ENCODE measurements at regions not wholly inside any gene's neighbourhood (a gene's known extent, or its start where the extent isn't known, plus 50 kb on each side); places are given as distances from the start of the nearest gene placed in this dataset.
"Not testable (repeated sequence)": the region's sequence is repeated elsewhere in the genome, so short reads cannot be mapped to it uniquely, and the experiment has no call there.

GRCh38 chr7:65631236-65631635 is 241.6 kb upstream of the VKORC1L1 start:
- not testable (repeated sequence) for DNase-seq

- DNase-seq: not testable (repeated sequence)
Observed at GRCh38 chr7:65633587-65634404, 239.1 kb upstream of the VKORC1L1 start.

GRCh38 chr7:65638918-65639317 is 234.0 kb upstream of the VKORC1L1 start:
- DNase-seq: not testable (repeated sequence)

GRCh38 chr7:65639717-65640116 is 233.2 kb upstream of the VKORC1L1 start:
- not testable (repeated sequence) for DNase-seq

DNA sequence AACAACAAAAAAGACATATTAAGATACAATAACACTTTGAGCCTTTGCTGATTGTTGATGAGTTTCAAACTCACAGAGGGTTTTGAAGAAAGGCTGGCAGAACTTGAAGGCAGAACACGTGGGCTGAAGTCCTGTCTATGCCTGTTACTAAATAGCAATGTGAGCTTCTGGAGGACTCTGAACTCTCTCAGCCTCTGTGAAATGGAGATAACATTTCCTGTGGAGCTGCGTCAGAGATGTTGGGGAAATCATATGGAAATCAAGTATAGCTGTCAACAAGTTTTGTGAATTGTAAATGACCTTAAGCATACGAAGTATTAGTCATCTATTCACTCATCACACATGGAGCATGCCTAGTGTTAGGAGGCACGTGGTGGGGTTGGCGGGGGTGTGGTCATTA is 229.4 kb upstream of the VKORC1L1 start:
- not testable (repeated sequence) for DNase-seq

DNA sequence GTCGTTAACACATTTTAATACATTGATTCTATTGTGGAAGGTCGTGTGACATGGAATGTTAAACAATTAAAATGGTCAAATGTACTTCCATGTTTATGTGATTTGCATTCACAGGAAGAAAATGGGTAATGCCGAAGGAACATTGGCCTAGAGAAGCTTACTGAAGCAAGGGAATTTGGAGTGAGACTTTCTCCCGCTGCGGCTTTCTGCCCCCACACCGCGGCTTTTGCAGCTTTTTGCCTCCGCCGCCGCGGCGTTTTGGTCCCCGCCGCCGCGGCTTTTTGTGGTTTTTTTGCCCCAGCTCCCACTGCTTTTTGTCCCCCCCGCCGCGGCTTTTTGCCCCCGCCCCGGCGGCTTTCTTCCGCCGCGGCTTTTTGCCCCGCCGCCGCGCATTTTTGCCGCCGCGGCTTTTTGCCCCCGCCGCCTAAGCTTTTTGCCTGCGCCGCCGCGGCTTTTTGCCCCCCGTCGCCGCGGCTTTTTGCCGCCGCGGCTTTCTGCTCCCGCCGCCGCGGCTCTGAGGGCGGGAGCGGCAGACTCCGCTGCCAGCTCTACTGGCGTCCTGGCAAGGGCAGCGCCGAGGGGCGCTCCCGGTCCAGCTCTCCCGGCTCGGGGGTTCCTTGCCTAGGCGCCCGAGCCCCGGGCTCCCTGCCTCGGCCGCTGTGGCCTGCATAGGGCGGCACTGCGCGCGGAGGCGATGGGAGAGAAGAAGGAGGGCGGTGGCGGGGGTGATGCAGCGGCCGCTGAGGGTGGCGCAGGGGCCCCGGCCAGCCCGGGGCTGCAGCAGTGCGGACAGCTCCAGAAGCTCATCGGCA is 225.5 kb upstream of the VKORC1L1 start:
- not testable (repeated sequence) for DNase-seq

DNA sequence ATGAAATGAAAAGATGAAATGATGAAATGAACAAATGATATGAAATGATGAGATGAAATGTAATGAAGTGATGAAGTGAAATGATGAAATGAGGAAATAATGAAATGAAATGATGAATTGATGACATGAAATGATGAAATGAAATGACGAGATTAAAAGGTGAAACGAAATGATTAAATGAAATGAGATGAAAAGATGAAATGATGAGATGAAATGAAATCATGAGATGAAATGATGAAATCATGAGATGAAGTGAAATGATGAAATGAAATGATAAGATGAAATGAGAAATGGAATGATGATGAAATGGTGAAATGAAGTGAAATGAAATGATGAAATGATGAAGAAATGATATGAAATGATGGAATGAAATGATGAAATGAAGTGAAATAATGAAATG is 221.7 kb upstream of the VKORC1L1 start:
- DNase-seq: not testable (repeated sequence)

- DNase-seq: not testable (repeated sequence)
Observed at GRCh38 chr7:65651826-65652592, 220.9 kb upstream of the VKORC1L1 start.

GRCh38 chr7:65652669-65653068 is 220.2 kb upstream of the VKORC1L1 start:
- not testable (repeated sequence) for DNase-seq

- DNase-seq: not testable (repeated sequence)
Observed at GRCh38 chr7:65656494-65657188, 216.2 kb upstream of the VKORC1L1 start.

DNA sequence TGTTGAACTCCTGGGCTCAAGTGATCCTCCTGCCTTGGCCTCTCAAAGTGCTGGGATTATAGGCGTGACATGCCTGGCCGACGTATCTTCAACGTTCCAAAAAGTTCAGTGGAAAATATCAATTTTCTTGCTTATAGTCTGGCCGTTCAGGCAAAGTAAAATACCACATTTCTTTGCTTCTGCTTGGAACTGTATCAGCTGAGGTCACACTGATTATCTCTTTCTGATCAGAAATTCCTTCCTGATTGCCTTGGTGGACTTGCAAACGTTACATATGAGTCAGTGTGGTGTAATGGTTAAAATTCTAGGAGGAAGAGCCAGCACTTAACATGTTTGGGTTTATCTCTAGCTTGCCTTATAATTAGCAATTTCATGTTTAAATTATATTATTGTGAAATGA is 189.5 kb upstream of the VKORC1L1 start:
- DNase-seq: not testable (repeated sequence)

DNA sequence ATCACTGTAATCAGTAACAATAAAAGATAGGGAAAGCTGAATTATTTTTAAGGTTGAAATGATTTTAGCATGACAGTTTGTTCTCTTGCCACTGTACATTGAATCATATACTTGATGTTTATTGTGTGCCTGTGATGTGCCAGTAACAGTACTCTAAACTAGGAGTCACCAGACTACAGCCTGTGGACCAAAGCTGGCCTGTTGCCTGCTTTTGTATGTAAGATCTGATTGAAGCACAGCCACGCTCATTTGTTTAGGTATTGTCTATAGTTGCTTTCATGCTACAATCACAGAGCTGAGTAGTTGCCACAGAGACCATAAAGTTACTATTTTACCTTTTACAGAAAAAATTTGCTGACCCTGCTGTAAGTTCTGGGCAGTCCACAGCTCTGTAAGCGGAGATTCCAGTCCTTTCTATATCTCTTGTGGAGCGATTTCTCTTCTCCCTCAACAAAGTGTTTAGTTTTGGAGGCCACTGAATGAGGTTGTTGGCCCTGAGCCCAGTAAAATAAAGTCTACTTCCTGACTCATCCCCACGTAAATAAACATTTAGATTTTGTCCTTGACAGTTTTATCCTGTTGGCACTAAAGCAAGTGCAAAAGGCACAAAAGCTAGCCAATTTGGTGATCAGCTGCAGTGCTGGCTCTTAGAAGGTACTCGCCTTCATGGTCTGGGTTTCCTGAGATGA is 173.7 kb upstream of the VKORC1L1 start:
- DNase-seq: not testable (repeated sequence)

- DNase-seq: not testable (repeated sequence)
Observed at GRCh38 chr7:65699715-65700356, 173.0 kb upstream of the VKORC1L1 start.

DNA sequence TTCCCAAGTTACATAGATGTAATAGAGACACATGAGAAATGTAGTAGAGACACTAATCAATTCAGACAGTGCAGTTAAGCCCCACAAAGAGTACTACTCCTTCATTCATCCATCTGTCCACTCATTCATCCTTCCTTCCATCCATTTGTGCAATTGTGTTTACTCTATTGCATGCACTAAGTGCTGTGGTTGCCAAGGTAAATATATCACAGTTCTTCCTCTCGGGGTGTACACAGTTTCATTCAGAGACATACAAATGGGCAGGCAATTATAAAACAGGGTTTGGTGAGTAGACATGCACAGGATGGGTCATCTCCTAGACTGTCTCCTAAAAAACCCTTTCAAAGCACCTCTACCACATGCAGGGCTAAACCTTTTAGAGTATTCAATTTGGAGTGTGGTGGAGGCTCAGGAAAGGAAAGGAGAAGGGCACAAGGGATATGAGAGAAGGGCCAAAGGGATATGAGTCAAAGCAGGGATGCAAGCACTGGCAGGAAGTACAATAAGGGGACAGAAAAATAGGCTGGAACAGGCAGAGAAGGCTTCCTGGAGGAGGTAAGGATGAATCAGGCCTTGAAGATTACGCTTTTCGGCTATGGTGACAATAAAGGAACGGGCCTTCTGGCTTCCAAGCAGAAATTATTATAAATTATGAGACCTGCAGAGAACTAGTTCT is 153.6 kb upstream of the VKORC1L1 start:
- DNase-seq: not testable (repeated sequence)

- DNase-seq: no peak
Observed at GRCh38 chr7:65722361-65722792, 150.5 kb upstream of the VKORC1L1 start.

DNA sequence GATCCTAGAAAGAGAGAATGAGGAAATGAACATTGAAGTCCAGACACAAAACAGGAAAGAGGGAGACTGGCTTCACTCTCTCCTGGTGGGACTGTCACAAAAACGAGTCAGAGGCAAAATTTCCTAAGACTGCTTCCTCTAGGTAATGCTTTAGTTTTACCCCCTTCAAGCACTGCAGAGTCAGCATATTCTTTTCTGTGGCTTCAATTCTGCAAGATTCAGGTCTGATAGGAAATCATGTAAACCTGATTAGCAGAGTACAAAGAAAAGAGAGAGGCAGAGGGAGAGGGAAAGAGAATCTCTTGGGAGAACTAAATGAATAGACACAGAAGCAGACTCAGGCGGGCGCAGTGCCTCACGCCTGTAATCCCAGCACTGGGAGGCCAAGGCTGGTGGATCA is 145.7 kb upstream of the VKORC1L1 start:
- not testable (repeated sequence) for DNase-seq

DNA sequence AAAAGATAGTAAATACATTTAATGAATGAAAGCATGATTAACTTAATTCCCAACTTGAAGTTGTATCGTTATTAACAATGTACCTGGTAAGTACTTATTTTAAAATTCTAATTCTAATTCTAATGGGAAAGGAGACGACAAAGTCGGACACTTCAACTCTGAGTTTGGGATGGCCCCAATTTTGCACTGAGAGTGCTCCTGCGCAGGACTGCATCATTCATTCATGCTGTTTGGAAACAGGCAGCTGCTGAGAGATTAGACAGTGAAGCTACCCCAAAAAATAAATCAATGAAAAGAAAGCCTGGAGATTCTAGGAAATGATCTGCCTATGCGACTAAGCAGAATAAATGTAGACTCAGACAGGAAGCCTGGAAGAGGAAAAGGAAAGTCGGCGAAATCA is 141.7 kb upstream of the VKORC1L1 start:
- no peak for DNase-seq

DNA sequence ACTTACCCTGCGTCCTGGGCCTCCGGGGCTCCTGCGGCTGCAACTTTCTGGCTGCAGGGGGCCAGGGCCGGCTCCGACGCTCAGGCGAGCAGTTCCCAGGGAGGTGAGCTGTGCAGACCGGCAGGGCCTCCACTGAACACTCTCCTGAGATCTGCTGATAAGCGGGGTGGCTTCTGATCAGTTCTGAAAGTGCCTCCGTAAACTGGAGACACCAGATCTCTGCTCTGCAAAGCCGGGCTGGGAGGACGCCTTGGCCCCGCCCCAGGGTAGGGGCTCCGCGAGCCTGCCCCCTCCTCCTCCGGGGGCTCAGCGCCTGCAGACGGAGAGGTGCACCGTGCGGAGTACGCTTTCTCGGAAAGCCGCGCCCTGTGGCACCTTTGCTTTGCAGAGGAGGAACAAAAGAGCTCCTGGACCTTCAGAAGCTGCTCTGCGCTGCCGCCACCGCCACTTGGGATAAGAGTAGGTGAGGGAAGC is 141.3 kb upstream of the VKORC1L1 start:
- no peak for DNase-seq

- DNase-seq: no peak
Observed at GRCh38 chr7:65744406-65744805, 128.5 kb upstream of the VKORC1L1 start.

GRCh38 chr7:65746398-65746669 is 126.5 kb upstream of the VKORC1L1 start:
- no peak for DNase-seq

DNA sequence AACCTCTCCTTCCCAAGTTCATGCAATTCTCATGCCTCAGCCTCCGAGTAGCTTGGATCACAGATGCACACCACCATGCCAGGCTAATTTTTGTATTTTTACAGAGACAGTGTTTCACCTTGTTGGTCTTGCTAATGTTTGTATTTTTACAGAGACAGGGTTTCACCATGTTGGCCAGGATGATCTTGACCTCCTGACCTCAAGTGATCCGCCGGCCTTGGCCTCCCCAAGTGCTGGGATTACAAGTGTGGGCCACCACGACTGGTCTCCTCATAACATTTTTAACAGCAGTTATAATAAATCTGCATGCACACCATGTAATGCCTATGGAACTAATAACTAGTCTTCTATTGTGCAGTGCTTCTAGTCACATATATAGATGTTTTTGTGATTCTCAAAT is 123.8 kb upstream of the VKORC1L1 start:
- no peak for DNase-seq

All from DMS 273 treated with DMSO at 0.1 percent for 48 hours (cell line).